ENCODE measurements at regions not wholly inside any gene's neighbourhood (a gene's known extent, or its start where the extent isn't known, plus 50 kb on each side); places are given as distances from the start of the nearest gene placed in this dataset.

- TF ChIP-seq CBX8 (IDR thresholded peaks at IDR 0.05; ENCODE audit: borderline replicate concordance, low read depth, low read length): no peak
- no peak for TF ChIP-seq ATF3 (IDR thresholded peaks at IDR 0.05; ENCODE audit: insufficient read depth, low read depth, low read length)
- TF ChIP-seq CTCF (IDR thresholded peaks at IDR 0.05; ENCODE audit: control extremely low read depth in 1 of 3, insufficient read depth in 1 of 3, low read depth in 1 of 3, low read length in 3 of 3): no peak
- TF ChIP-seq ZNF274 (IDR thresholded peaks at IDR 0.05; ENCODE audit: borderline replicate concordance, extremely low read depth, low read length): no peak
- no peak for TF ChIP-seq USF2 (IDR thresholded peaks at IDR 0.05; ENCODE audit: low read length)
- no peak for TF ChIP-seq CBX5 (IDR thresholded peaks at IDR 0.05; ENCODE audit: low read depth, low read length)
- no peak for TF ChIP-seq BRCA1 (IDR thresholded peaks at IDR 0.05; ENCODE audit: low read depth, low read length)
- no peak for TF ChIP-seq CEBPB (IDR thresholded peaks at IDR 0.05; ENCODE audit: low read depth, low read length)
- no peak for TF ChIP-seq MAFK (IDR thresholded peaks at IDR 0.05; ENCODE audit: low read depth, low read length)
- TF ChIP-seq POLR2A (IDR thresholded peaks at IDR 0.05; ENCODE audit: control extremely low read depth in 1 of 2, low read depth in 2 of 2, low read length in 2 of 2): no peak
- TF ChIP-seq E2F6 (IDR thresholded peaks at IDR 0.05): no peak
- no peak for TF ChIP-seq HDAC6 (IDR thresholded peaks at IDR 0.05; ENCODE audit: low read depth, low read length)
These were observed 279.6 kb downstream of the RERGL start for GRCh38 chr12:17810399-17810798.

Measured in H1 (cell line).